HL-60 (cell line): ENCODE measurements at regions not wholly inside any gene's neighbourhood (a gene's known extent, or its start where the extent isn't known, plus 50 kb on each side); places are given as distances from the start of the nearest gene placed in this dataset.

Experiments used
- DNase-seq, 2 experiments: peaks; one replicate each; pipeline ENCODE4 v3.0.0-alpha.2; 2010 to 2020; ENCODE audit warnings: low read depth in 1 of 2, low spot score in 1 of 2
- H3K27ac ChIP-seq: fragments of 250-450 bp; sonication (Bioruptor Pico); replicated peaks from 2 replicates; pipeline ENCODE4 v1.5.1; 2020; ENCODE audit warnings: mild to moderate bottlenecking, moderate library complexity
- H3K27me3 ChIP-seq: fragments of 250-450 bp; sonication (Bioruptor Pico); 2 replicates; pipeline ENCODE4 v1.5.1; 2021; ENCODE audit warnings: mild to moderate bottlenecking, moderate library complexity; ENCODE audit not compliant: insufficient read depth, poor library complexity, severe bottlenecking
- H3K4me3 ChIP-seq: replicated peaks from 2 replicates; pipeline ENCODE4 v1.5.1; 2011; ENCODE audit warnings: mild to moderate bottlenecking, control low read depth, low read length; ENCODE audit not compliant: insufficient read depth
- GABPA ChIP-seq: IDR thresholded peaks from 2 replicates; pipeline ENCODE4 v1.6.1; 2012; ENCODE audit warnings: low read depth
- POLR2AphosphoS5 ChIP-seq: IDR thresholded peaks from 2 replicates; pipeline ENCODE4 v1.6.1; 2012; ENCODE audit warnings: low read depth
- SPI1 ChIP-seq: IDR thresholded peaks from 2 replicates; pipeline ENCODE4 v1.6.1; 2012; ENCODE audit warnings: low read depth, mild to moderate bottlenecking, borderline replicate concordance
- TF ChIP-seq, protein P1 (sequence below): IDR thresholded peaks from one replicate; pipeline ENCODE4 v1.5.1; 2011; ENCODE audit warnings: low read length, control low read depth, inconsistent platforms; ENCODE audit not compliant: insufficient read depth
- TF ChIP-seq, protein P2 (sequence below): IDR thresholded peaks from 2 replicates; pipeline ENCODE4 v1.6.1; 2012; ENCODE audit warnings: low read depth; ENCODE audit not compliant: insufficient replicate concordance

- H3K27ac ChIP-seq, result no peak overlapping the region
- no peak overlapping the region for H3K4me3 ChIP-seq
- TF ChIP-seq SPI1 (no peak), GABPA (no peak), POLR2AphosphoS5 (no peak)
- TF ChIP-seq, protein P1, sequence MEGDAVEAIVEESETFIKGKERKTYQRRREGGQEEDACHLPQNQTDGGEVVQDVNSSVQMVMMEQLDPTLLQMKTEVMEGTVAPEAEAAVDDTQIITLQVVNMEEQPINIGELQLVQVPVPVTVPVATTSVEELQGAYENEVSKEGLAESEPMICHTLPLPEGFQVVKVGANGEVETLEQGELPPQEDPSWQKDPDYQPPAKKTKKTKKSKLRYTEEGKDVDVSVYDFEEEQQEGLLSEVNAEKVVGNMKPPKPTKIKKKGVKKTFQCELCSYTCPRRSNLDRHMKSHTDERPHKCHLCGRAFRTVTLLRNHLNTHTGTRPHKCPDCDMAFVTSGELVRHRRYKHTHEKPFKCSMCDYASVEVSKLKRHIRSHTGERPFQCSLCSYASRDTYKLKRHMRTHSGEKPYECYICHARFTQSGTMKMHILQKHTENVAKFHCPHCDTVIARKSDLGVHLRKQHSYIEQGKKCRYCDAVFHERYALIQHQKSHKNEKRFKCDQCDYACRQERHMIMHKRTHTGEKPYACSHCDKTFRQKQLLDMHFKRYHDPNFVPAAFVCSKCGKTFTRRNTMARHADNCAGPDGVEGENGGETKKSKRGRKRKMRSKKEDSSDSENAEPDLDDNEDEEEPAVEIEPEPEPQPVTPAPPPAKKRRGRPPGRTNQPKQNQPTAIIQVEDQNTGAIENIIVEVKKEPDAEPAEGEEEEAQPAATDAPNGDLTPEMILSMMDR, result no peak
- TF ChIP-seq, protein P2, sequence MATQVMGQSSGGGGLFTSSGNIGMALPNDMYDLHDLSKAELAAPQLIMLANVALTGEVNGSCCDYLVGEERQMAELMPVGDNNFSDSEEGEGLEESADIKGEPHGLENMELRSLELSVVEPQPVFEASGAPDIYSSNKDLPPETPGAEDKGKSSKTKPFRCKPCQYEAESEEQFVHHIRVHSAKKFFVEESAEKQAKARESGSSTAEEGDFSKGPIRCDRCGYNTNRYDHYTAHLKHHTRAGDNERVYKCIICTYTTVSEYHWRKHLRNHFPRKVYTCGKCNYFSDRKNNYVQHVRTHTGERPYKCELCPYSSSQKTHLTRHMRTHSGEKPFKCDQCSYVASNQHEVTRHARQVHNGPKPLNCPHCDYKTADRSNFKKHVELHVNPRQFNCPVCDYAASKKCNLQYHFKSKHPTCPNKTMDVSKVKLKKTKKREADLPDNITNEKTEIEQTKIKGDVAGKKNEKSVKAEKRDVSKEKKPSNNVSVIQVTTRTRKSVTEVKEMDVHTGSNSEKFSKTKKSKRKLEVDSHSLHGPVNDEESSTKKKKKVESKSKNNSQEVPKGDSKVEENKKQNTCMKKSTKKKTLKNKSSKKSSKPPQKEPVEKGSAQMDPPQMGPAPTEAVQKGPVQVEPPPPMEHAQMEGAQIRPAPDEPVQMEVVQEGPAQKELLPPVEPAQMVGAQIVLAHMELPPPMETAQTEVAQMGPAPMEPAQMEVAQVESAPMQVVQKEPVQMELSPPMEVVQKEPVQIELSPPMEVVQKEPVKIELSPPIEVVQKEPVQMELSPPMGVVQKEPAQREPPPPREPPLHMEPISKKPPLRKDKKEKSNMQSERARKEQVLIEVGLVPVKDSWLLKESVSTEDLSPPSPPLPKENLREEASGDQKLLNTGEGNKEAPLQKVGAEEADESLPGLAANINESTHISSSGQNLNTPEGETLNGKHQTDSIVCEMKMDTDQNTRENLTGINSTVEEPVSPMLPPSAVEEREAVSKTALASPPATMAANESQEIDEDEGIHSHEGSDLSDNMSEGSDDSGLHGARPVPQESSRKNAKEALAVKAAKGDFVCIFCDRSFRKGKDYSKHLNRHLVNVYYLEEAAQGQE, result no peak
- H3K27me3 ChIP-seq, result no peaks in the 10 kb centered on the region
- DNase-seq, result no peak
These were observed 247.6 kb upstream of the IRX4 start for GRCh38 chr5:2130361-2130760.

DNA sequence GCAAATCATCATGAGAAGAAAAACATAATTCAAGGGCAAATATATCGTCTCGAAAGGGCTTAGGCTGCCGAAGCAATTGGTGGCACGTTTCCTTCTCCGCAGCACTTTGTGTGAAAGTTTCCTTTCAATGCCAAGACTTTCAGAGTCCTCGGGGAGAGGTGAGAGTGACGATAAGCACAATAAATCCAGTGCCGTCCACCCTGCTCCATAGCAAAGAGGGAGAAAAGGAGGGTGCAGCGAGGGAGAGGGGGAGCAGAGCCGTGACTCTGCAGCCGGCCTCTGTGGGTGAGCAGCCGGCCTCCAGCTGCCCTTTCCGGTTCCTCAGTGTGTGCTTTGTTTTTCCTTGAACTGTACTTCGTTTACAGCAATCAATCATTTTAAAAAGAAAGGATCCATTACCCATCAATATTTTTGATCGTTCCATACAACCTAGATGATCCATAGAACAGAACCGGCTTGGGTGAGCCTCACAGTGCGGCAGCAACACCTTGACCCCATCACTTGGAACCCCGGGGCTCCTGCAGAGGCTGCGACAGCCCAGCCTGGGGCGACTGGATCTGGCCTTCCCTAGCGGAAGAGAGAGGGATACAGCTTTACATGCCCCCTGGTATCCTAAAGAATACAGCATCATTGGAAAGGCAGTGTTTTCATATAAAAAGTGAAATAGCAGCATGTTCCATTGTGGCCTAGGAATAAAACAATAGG is 247.0 kb upstream of the IRX4 start:
- Histone ChIP-seq H3K27me3 (no peaks in the 10 kb centered on the region), H3K4me3 (no peak overlapping the region), H3K27ac (no peak overlapping the region)
- TF ChIP-seq, protein P1, result no peak
- no peak for DNase-seq

GRCh38 chr5:2128686-2129355 is 246.1 kb upstream of the IRX4 start:
- TF ChIP-seq, protein P1, result no peak
- TF ChIP-seq POLR2AphosphoS5, result no peak
- TF ChIP-seq SPI1, result no peak
- no peak for TF ChIP-seq GABPA
- TF ChIP-seq, protein P2, result no peak
- no peak for DNase-seq
- H3K4me3 ChIP-seq, result no peak overlapping the region
- H3K27me3 ChIP-seq, result no peaks in the 10 kb centered on the region
- no peak overlapping the region for H3K27ac ChIP-seq

- no peak overlapping the region for H3K27ac ChIP-seq
- TF ChIP-seq GABPA (no peak), SPI1 (no peak)
- TF ChIP-seq, protein P1, result no peak
- TF ChIP-seq, protein P2, result no peak
- no peak for DNase-seq
- H3K27me3 ChIP-seq, result no peaks in the 10 kb centered on the region
- no peak overlapping the region for H3K4me3 ChIP-seq
These were observed 243.8 kb upstream of the IRX4 start for GRCh38 chr5:2126512-2126911.
